ENCODE measurements at regions not wholly inside any gene's neighbourhood (a gene's known extent, or its start where the extent isn't known, plus 50 kb on each side); places are given as distances from the start of the nearest gene placed in this dataset.

DNA sequence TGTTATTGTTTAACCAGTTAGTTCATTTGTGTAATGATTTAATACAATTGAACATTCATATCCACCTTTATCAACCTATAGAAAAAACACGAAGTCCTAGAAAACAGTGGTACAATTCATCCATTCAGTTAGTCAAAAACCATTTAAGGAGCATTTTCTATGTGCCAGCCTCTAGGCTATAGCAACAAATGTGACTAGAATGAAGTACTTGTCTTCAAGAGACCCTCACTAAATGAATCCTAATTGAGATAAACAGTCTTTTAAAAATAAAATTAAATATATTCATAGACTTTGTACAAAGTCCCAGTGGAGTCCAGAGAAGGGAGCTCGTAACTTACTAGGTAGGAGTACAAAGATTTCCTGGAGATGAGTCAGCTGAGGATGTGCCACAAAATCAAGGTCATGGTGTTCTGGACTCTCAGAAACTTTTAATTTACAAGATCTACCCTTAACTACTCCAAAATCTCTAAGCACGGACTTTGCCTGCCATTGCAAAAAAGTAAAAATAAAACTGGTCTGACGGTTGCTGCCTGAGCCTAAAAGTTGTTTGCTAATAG is 430.7 kb upstream of the DCN start:
- TF ChIP-seq, protein P1, sequence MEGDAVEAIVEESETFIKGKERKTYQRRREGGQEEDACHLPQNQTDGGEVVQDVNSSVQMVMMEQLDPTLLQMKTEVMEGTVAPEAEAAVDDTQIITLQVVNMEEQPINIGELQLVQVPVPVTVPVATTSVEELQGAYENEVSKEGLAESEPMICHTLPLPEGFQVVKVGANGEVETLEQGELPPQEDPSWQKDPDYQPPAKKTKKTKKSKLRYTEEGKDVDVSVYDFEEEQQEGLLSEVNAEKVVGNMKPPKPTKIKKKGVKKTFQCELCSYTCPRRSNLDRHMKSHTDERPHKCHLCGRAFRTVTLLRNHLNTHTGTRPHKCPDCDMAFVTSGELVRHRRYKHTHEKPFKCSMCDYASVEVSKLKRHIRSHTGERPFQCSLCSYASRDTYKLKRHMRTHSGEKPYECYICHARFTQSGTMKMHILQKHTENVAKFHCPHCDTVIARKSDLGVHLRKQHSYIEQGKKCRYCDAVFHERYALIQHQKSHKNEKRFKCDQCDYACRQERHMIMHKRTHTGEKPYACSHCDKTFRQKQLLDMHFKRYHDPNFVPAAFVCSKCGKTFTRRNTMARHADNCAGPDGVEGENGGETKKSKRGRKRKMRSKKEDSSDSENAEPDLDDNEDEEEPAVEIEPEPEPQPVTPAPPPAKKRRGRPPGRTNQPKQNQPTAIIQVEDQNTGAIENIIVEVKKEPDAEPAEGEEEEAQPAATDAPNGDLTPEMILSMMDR (conservative IDR thresholded peaks at IDR 0.05; ENCODE audit: low read depth, low read length), result no peak
- TF ChIP-seq EZH2phosphoT487 (IDR thresholded peaks at IDR 0.05; ENCODE audit: borderline replicate concordance, low read length), result no peak

Data from PC-3 (cell line).